HCT116 (cell line): ENCODE measurements at regions not wholly inside any gene's neighbourhood (a gene's known extent, or its start where the extent isn't known, plus 50 kb on each side); places are given as distances from the start of the nearest gene placed in this dataset.

ENCODE experiments used
- ATAC-seq: fragments of 200-7000 bp; cut with Tn5 transposase; 2 replicates; pipeline ENCODE4 v1.9.1; 2020; ENCODE audit warnings: mild to moderate bottlenecking, moderate library complexity
- BruUV-seq: library from RNA; stranded (reverse); fragments of 400-500 nt; replicated peaks from 2 replicates; lab custom pipeline; 2021; lab: Mats Ljungman, UMichigan
- CTCF ChIA-PET: fragments of 300-600 bp; sonication (Branson Sonifier 250); formaldehyde crosslinking; loops from one replicate; lab custom pipeline; 2021; ENCODE audit warnings: antibody characterized with exemption; lab: Charles Lee
- POLR2A ChIA-PET: fragments of 300-600, 350-600 bp; sonication (Branson Sonifier 250); formaldehyde crosslinking; loops from one replicate; lab custom pipeline; 2021; ENCODE audit warnings: antibody characterized with exemption; lab: Charles Lee
- RAD21 ChIA-PET, 2 experiments: fragments of 300-600 bp; sonication (Branson Sonifier 250); formaldehyde crosslinking; loops; one replicate each; lab custom pipeline; 2023; ENCODE audit warnings: low total read pairs in 2 of 2; ENCODE audit not compliant: uncharacterized antibody in 2 of 2, unreplicated experiment in 2 of 2, low non-redundant PET in 1 of 2; lab: Charles Lee
- DNase-seq: peaks from one replicate; pipeline ENCODE4 v3.0.0-alpha.2; 2010; ENCODE audit warnings: low read depth, low spot score
- H2AFZ ChIP-seq: fragments of 200-600 bp; shearing (Covaris generic), sonication (generic); 2 replicates; pipeline ENCODE4 v1.6.1; 2017; ENCODE audit warnings: low read depth, mixed run types, mixed read lengths, antibody characterized with exemption, low read length; ENCODE audit not compliant: poor library complexity, severe bottlenecking
- H3K27ac ChIP-seq: 2 replicates; pipeline ENCODE4 v1.5.1; 2012; ENCODE audit warnings: low read depth, low read length
- H3K27me3 ChIP-seq: fragments of 200-600 bp; sonication (generic); 2 replicates; pipeline ENCODE4 v1.6.1; 2016; ENCODE audit warnings: mixed run types, low read length, mixed read lengths; ENCODE audit not compliant: insufficient read depth
- H3K36me3 ChIP-seq, 2 experiments: fragments of 200-500 bp in 1 of 2; fragments of 200-600 bp in 1 of 2; sonication (Bioruptor generic) in 1 of 2; sonication (generic) in 1 of 2; 2 replicates each; pipeline versions ENCODE4 v1.5.1 to v1.6.1; 2014 to 2016; ENCODE audit warnings: low read length in 2 of 2, inconsistent platforms in 1 of 2, mixed read lengths in 1 of 2, mixed run types in 1 of 2; ENCODE audit not compliant: insufficient read depth in 2 of 2, control insufficient read depth in 1 of 2
- H3K4me1 ChIP-seq, 2 experiments: fragments of 200-600 bp in 1 of 2; sonication (generic) in 1 of 2; 2 replicates each; pipeline versions ENCODE4 v1.5.1 to v1.6.1; 2012 to 2017; ENCODE audit warnings: low read length in 2 of 2, inconsistent platforms in 1 of 2, mild to moderate bottlenecking in 1 of 2, mixed read lengths in 1 of 2, mixed run types in 1 of 2, moderate library complexity in 1 of 2; ENCODE audit not compliant: insufficient read depth in 2 of 2, control insufficient read depth in 1 of 2
- H3K4me2 ChIP-seq: fragments of 200-600 bp; sonication (generic); 2 replicates; pipeline ENCODE4 v1.6.1; 2017; ENCODE audit warnings: mixed run types, low read length, mixed read lengths
- H3K4me3 ChIP-seq, 2 experiments: fragments of 200-600 bp in 1 of 2; sonication (generic) in 1 of 2; replicated peaks in 1 of 2; 2 replicates each; pipeline ENCODE4 v1.5.1; 2011 to 2016; ENCODE audit warnings: low read length in 2 of 2, control low read depth in 1 of 2, low read depth in 1 of 2, mild to moderate bottlenecking in 1 of 2, mixed read lengths in 1 of 2, mixed run types in 1 of 2
- H3K79me2 ChIP-seq: fragments of 200-600 bp; sonication (generic); 2 replicates; pipeline ENCODE4 v1.6.1; 2017; ENCODE audit warnings: mild to moderate bottlenecking, mixed run types, low read length, moderate library complexity, mixed read lengths; ENCODE audit not compliant: insufficient read depth
- H3K9ac ChIP-seq: fragments of 200-600 bp; sonication (generic); 2 replicates; pipeline ENCODE4 v1.6.1; 2016; ENCODE audit warnings: low read length, mixed read lengths
- H3K9me2 ChIP-seq: fragments of 200-600 bp; sonication (generic), shearing (Covaris generic); 2 replicates; pipeline ENCODE4 v1.6.1; 2017; ENCODE audit warnings: mixed run types, mild to moderate bottlenecking, moderate library complexity; ENCODE audit not compliant: insufficient read depth
- H3K9me3 ChIP-seq, 2 experiments: fragments of 200-500 bp in 1 of 2; fragments of 200-600 bp in 1 of 2; sonication (Bioruptor generic) in 1 of 2; sonication (generic) in 1 of 2; 2 replicates each; pipeline ENCODE4 v1.6.1; 2014 to 2017; ENCODE audit warnings: low read length in 2 of 2, mixed read lengths in 2 of 2, inconsistent platforms in 1 of 2, low read depth in 1 of 2, mild to moderate bottlenecking in 1 of 2, mixed run types in 1 of 2, moderate library complexity in 1 of 2; ENCODE audit not compliant: control insufficient read depth in 1 of 2, insufficient read depth in 1 of 2
- H4K20me1 ChIP-seq: fragments of 200-600 bp; sonication (generic), shearing (Covaris generic); 2 replicates; pipeline ENCODE4 v1.6.1; 2017; ENCODE audit warnings: mixed run types, mild to moderate bottlenecking, moderate library complexity; ENCODE audit not compliant: insufficient read depth
- CEBPB ChIP-seq: IDR thresholded peaks from 2 replicates; pipeline ENCODE4 v1.6.1; 2012; ENCODE audit warnings: low read depth
- CTCF ChIP-seq, 3 experiments: fragments of 200-600 bp in 1 of 3; sonication (generic) in 1 of 3; IDR thresholded peaks in 2 of 3; conservative IDR thresholded peaks in 1 of 3; 2 replicates each; pipeline ENCODE4 v1.5.1; 2012 to 2017; ENCODE audit warnings: low read depth in 2 of 3, low read length in 2 of 3, antibody characterized with exemption in 1 of 3, borderline replicate concordance in 1 of 3, control low read depth in 1 of 3, mild to moderate bottlenecking in 1 of 3, mixed read lengths in 1 of 3, mixed run types in 1 of 3, moderate library complexity in 1 of 3; ENCODE audit not compliant: insufficient read depth in 1 of 3
- EGR1 ChIP-seq: IDR thresholded peaks from 2 replicates; pipeline ENCODE4 v1.6.1; 2012; ENCODE audit warnings: low read depth
- JUND ChIP-seq: IDR thresholded peaks from 2 replicates; pipeline ENCODE4 v1.6.1; 2012
- RAD21 ChIP-seq: IDR thresholded peaks from 2 replicates; pipeline ENCODE4 v1.6.1; 2012; ENCODE audit warnings: low read depth, mild to moderate bottlenecking
- ZFX ChIP-seq: fragments of 450-650 bp; IDR thresholded peaks from 2 replicates; pipeline ENCODE4 v1.6.1; 2017
- intact Hi-C: fragments of 100-400 bp; cut with micrococcal nuclease; formaldehyde crosslinking; loops from 2 replicates; pipeline ENCODE4 v1.10.0; 2022
- TF ChIP-seq, protein P1 (sequence below): IDR thresholded peaks from 2 replicates; pipeline ENCODE4 v1.6.1; 2011; ENCODE audit warnings: mild to moderate bottlenecking, low read length, moderate library complexity; ENCODE audit not compliant: insufficient replicate concordance; ENCODE audit errors: extremely low read depth

DNA sequence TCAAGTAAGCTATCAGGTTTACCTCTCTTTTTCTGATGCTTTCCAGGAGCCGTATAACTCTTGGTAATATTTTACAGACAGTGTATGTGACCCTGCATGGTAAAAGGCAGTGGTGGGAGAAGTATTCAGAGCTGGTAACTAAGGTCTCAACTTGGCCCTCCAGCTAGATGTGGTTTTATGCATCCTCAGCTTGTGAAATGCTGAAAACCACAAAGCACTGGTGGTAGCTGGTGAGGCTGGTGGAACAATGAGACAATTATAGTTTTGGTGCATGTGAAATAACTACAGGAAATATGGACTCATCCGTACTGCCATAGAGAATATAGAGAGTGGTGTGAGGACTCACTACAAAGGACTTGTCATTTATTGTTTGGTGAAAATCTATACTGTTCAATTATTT is 383.0 kb upstream of the PCDH15 start:
- ATAC-seq (no peak), DNase-seq (no peak)
- Histone ChIP-seq H4K20me1 (no peaks in the 10 kb centered on the region), H3K4me1 (no peaks in the 10 kb centered on the region), H3K79me2 (no peaks in the 10 kb centered on the region), H3K36me3 (no peaks in the 10 kb centered on the region), H2AFZ (no peak overlapping the region), H3K9me2 (no peaks in the 10 kb centered on the region), H3K27ac (no peak overlapping the region), H3K4me2 (no peak overlapping the region), H3K9me3 (peaks cover 4 to 15% of the 10 kb centered on the region in 2 experiments; a peak in 2 of 4 replicates), H3K9ac (no peak overlapping the region)
- ChIA-PET RAD21 (no interaction called here), POLR2A (no interaction called here), CTCF (no interaction called here)
- intact Hi-C loops: no loop called here
- no TSS peak for BruUV-seq
- no peak for TF ChIP-seq ZFX
- TF ChIP-seq CEBPB: no peak
- TF ChIP-seq EGR1: no peak
- TF ChIP-seq RAD21: no peak
- no peak for TF ChIP-seq CTCF (IDR thresholded peaks at IDR 0.05 in 2 of 3, conservative IDR thresholded peaks at IDR 0.05 in 1 of 3; ENCODE audit: borderline replicate concordance in 1 of 3, insufficient read depth in 1 of 3, low read depth in 2 of 3, low read length in 2 of 3)
- TF ChIP-seq, protein P1, sequence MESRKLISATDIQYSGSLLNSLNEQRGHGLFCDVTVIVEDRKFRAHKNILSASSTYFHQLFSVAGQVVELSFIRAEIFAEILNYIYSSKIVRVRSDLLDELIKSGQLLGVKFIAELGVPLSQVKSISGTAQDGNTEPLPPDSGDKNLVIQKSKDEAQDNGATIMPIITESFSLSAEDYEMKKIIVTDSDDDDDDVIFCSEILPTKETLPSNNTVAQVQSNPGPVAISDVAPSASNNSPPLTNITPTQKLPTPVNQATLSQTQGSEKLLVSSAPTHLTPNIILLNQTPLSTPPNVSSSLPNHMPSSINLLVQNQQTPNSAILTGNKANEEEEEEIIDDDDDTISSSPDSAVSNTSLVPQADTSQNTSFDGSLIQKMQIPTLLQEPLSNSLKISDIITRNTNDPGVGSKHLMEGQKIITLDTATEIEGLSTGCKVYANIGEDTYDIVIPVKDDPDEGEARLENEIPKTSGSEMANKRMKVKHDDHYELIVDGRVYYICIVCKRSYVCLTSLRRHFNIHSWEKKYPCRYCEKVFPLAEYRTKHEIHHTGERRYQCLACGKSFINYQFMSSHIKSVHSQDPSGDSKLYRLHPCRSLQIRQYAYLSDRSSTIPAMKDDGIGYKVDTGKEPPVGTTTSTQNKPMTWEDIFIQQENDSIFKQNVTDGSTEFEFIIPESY: no peak
- no peak for TF ChIP-seq JUND
- TF ChIP-seq, all 23 proteins: peak for 0
- no peaks in the 10 kb centered on the region for H3K27me3 ChIP-seq
- no peak overlapping the region for H3K4me3 ChIP-seq
